H1 (cell line): ENCODE measurements at regions not wholly inside any gene's neighbourhood (a gene's known extent, or its start where the extent isn't known, plus 50 kb on each side); places are given as distances from the start of the nearest gene placed in this dataset.

Experiments used
- CTCF ChIA-PET: fragments of 300-600 bp; sonication (Branson Sonifier 250); formaldehyde crosslinking; loops from one replicate; lab custom pipeline; 2021; ENCODE audit not compliant: partially characterized antibody; lab: Charles Lee
- POLR2A ChIA-PET: fragments of 300-600 bp; sonication (Branson Sonifier 250); formaldehyde crosslinking; loops from one replicate; lab custom pipeline; 2021; ENCODE audit warnings: inconsistent platforms; ENCODE audit not compliant: partially characterized antibody; lab: Charles Lee
- DNase-seq, 2 experiments: peaks; one replicate each; pipeline versions ENCODE4 v3.0.0 to v3.0.0-alpha.2; 2010 to 2022; ENCODE audit warnings: low spot score in 2 of 2, low read depth in 1 of 2, mixed read lengths in 1 of 2
- FAIRE-seq: peaks from 2 replicates; lab custom pipeline; 2011; peaks lifted over from hg19 to GRCh38; lab: Jason Lieb, UNC
- H2AFZ ChIP-seq: 2 replicates; pipeline ENCODE4 v1.8.1; 2012; ENCODE audit warnings: low read length, inconsistent platforms
- H2AK5ac ChIP-seq: 2 replicates; pipeline ENCODE4 v1.6.1; 2013; ENCODE audit warnings: low read depth, low read length
- H2BK120ac ChIP-seq: replicated peaks from 2 replicates; pipeline ENCODE3; 2013; ENCODE audit warnings: low read depth, low read length, inconsistent platforms
- H2BK12ac ChIP-seq: 2 replicates; pipeline ENCODE4 v1.6.1; 2013; ENCODE audit warnings: low read depth, low read length
- H2BK15ac ChIP-seq: 2 replicates; pipeline ENCODE4 v1.6.1; 2013; ENCODE audit warnings: low read length
- H2BK20ac ChIP-seq: 2 replicates; pipeline ENCODE4 v1.6.1; 2013; ENCODE audit warnings: low read length
- H2BK5ac ChIP-seq: 2 replicates; pipeline ENCODE4 v1.6.1; 2013; ENCODE audit warnings: low read depth, low read length
- H3K14ac ChIP-seq: 2 replicates; pipeline ENCODE4 v1.6.1; 2013; ENCODE audit warnings: inconsistent platforms; ENCODE audit not compliant: insufficient read length
- H3K18ac ChIP-seq: 2 replicates; pipeline ENCODE4 v1.6.1; 2013; ENCODE audit warnings: low read length; ENCODE audit errors: extremely low read depth
- H3K23ac ChIP-seq: 2 replicates; pipeline ENCODE4 v1.6.1; 2013; ENCODE audit warnings: inconsistent platforms; ENCODE audit not compliant: insufficient read length
- H3K23me2 ChIP-seq: 2 replicates; pipeline ENCODE4 v1.6.1; 2013; ENCODE audit warnings: low read depth, low read length
- H3K27ac ChIP-seq: 2 replicates; pipeline ENCODE4 v1.6.1; 2011; ENCODE audit warnings: low read depth, low read length, inconsistent platforms
- H3K27me3 ChIP-seq, 4 experiments: replicated peaks in 1 of 4; 1 replicate in 1 of 4; 2 replicates in 3 of 4; pipeline versions ENCODE4 v1.6.1 to v1.8.1; 2011 to 2013; ENCODE audit warnings: low read length in 3 of 4, mild to moderate bottlenecking in 3 of 4, inconsistent platforms in 2 of 4, mixed read lengths in 2 of 4, moderate library complexity in 1 of 4; ENCODE audit not compliant: control insufficient read depth in 3 of 4, insufficient read depth in 3 of 4; ENCODE audit errors: extremely low read depth in 1 of 4
- H3K36me3 ChIP-seq, 4 experiments: 2 replicates each; pipeline versions ENCODE4 v1.6.1 to v1.8.1; 2011 to 2013; ENCODE audit warnings: mild to moderate bottlenecking in 4 of 4, low read length in 3 of 4, moderate library complexity in 2 of 4, control low read depth in 1 of 4, inconsistent platforms in 1 of 4; ENCODE audit not compliant: insufficient read depth in 4 of 4, control insufficient read depth in 2 of 4
- H3K4ac ChIP-seq: replicated peaks from 2 replicates; pipeline ENCODE3; 2013; ENCODE audit warnings: low read length, low read depth, mixed read lengths, inconsistent platforms; ENCODE audit not compliant: insufficient read length
- H3K4me1 ChIP-seq, 4 experiments: replicated peaks in 1 of 4; 1 replicate in 1 of 4; 2 replicates in 3 of 4; pipeline versions ENCODE4 v1.6.1 to v1.8.1; 2011 to 2013; ENCODE audit warnings: low read length in 3 of 4, inconsistent platforms in 2 of 4, mixed read lengths in 1 of 4; ENCODE audit not compliant: insufficient read depth in 4 of 4, control insufficient read depth in 3 of 4
- H3K4me2 ChIP-seq, 2 experiments: 2 replicates each; pipeline versions ENCODE4 v1.6.1 to v1.8.1; 2011 to 2013; ENCODE audit warnings: low read depth in 2 of 2, low read length in 2 of 2, control low read depth in 1 of 2, inconsistent platforms in 1 of 2, mild to moderate bottlenecking in 1 of 2; ENCODE audit not compliant: insufficient read depth in 1 of 2
- H3K4me3 ChIP-seq, 4 experiments: fragments of 200-600, 300-600 bp in 1 of 4; sonication (generic), shearing (Covaris generic), sonication (Bioruptor Twin) in 1 of 4; 2 replicates each; pipeline versions ENCODE4 v1.5.1 to v1.8.1; 2011 to 2016; ENCODE audit warnings: low read length in 4 of 4, low read depth in 3 of 4, control low read depth in 2 of 4, inconsistent platforms in 2 of 4, mild to moderate bottlenecking in 2 of 4, mixed read lengths in 1 of 4, moderate library complexity in 1 of 4; ENCODE audit not compliant: insufficient read depth in 2 of 4; ENCODE audit errors: extremely low read depth in 1 of 4
- H3K56ac ChIP-seq: replicated peaks from 2 replicates; pipeline ENCODE3; 2013; ENCODE audit warnings: low read depth, mild to moderate bottlenecking, mixed read lengths, low read length, inconsistent platforms; ENCODE audit not compliant: insufficient read length
- H3K79me1 ChIP-seq: 2 replicates; pipeline ENCODE4 v1.6.1; 2013; ENCODE audit warnings: low read depth, low read length, control low read depth
- H3K79me2 ChIP-seq, 2 experiments: 2 replicates each; pipeline versions ENCODE4 v1.6.1 to v1.8.1; 2012 to 2013; ENCODE audit warnings: low read length in 2 of 2, mild to moderate bottlenecking in 2 of 2, inconsistent platforms in 1 of 2; ENCODE audit not compliant: insufficient read depth in 2 of 2, control insufficient read depth in 1 of 2
- H3K9ac ChIP-seq, 4 experiments: replicated peaks in 1 of 4; 1 replicate in 1 of 4; 2 replicates in 3 of 4; pipeline versions ENCODE4 v1.6.1 to v1.8.1; 2011 to 2013; ENCODE audit warnings: low read depth in 3 of 4, low read length in 3 of 4, control low read depth in 2 of 4, mild to moderate bottlenecking in 2 of 4, moderate library complexity in 2 of 4, inconsistent platforms in 1 of 4; ENCODE audit errors: extremely low read depth in 1 of 4
- H3K9me3 ChIP-seq, 2 experiments: 2 replicates each; pipeline versions ENCODE4 v1.6.1 to v1.8.1; 2012 to 2013; ENCODE audit warnings: mild to moderate bottlenecking in 2 of 2, moderate library complexity in 2 of 2, control low read depth in 1 of 2, inconsistent platforms in 1 of 2, low read depth in 1 of 2, low read length in 1 of 2, mixed read lengths in 1 of 2; ENCODE audit not compliant: insufficient read depth in 2 of 2
- H4K20me1 ChIP-seq, 2 experiments: replicated peaks in 1 of 2; 2 replicates each; pipeline versions ENCODE3 to v1.8.1; 2011 to 2013; ENCODE audit warnings: inconsistent platforms in 2 of 2, low read length in 2 of 2, mild to moderate bottlenecking in 1 of 2; ENCODE audit not compliant: insufficient read depth in 2 of 2, control insufficient read depth in 1 of 2
- H4K5ac ChIP-seq: 2 replicates; pipeline ENCODE4 v1.6.1; 2013; ENCODE audit warnings: low read length, low read depth, mixed read lengths, inconsistent platforms; ENCODE audit not compliant: insufficient read length
- H4K8ac ChIP-seq: 2 replicates; pipeline ENCODE4 v1.8.0; 2013; ENCODE audit warnings: mild to moderate bottlenecking, moderate library complexity, low read length, inconsistent platforms; ENCODE audit not compliant: insufficient read depth; ENCODE audit errors: extremely low read depth
- H4K91ac ChIP-seq: replicated peaks from 2 replicates; pipeline ENCODE3; 2013; ENCODE audit warnings: low read length, mixed read lengths, inconsistent platforms; ENCODE audit not compliant: insufficient read length
- FOSL1 ChIP-seq: IDR thresholded peaks from 2 replicates; pipeline ENCODE4 v1.6.1; 2011; ENCODE audit warnings: mild to moderate bottlenecking, low read depth, low read length, moderate library complexity; ENCODE audit not compliant: insufficient read depth
- NANOG ChIP-seq: IDR thresholded peaks from 2 replicates; pipeline ENCODE4 v1.6.1; 2011; ENCODE audit warnings: low read length, low read depth, mild to moderate bottlenecking, inconsistent platforms; ENCODE audit not compliant: insufficient read depth, poor library complexity, severe bottlenecking
- PHF8 ChIP-seq: fragments of 200-600 bp; sonication (generic); conservative IDR thresholded peaks from 2 replicates; pipeline ENCODE4 v1.7.1; 2012; ENCODE audit warnings: low read depth, mild to moderate bottlenecking, inconsistent platforms, low read length, moderate library complexity
- POLR2A ChIP-seq, 2 experiments: IDR thresholded peaks; 1 replicate in 1 of 2; 2 replicates in 1 of 2; pipeline ENCODE4 v1.6.1; 2011; ENCODE audit warnings: low read depth in 2 of 2, low read length in 2 of 2, mild to moderate bottlenecking in 2 of 2; ENCODE audit errors: control extremely low read depth in 1 of 2
- RBBP5 ChIP-seq: IDR thresholded peaks from 2 replicates; pipeline ENCODE4 v1.7.1; 2012; ENCODE audit warnings: low read depth, mild to moderate bottlenecking, inconsistent platforms, low read length, moderate library complexity, borderline replicate concordance
- TEAD4 ChIP-seq: IDR thresholded peaks from 2 replicates; pipeline ENCODE4 v1.6.1; 2012; ENCODE audit warnings: low read depth, low read length, inconsistent platforms, mixed read lengths

GRCh38 chr2:191783416-191783815 is 63.5 kb downstream of the CAVIN2 start:
- H2BK5ac ChIP-seq: no peak overlapping the region

More at GRCh38 chr2:191783416-191783815, 63.5 kb downstream of the CAVIN2 start:
- Histone ChIP-seq H3K36me3 (no peaks in the 10 kb centered on the region), H3K79me1 (no peaks in the 10 kb centered on the region), H4K5ac (no peak overlapping the region), H3K9me3 (no peaks in the 10 kb centered on the region), H3K23me2 (no peaks in the 10 kb centered on the region), H3K4me3 (no peak overlapping the region), H3K9ac (no peak overlapping the region), H3K56ac (no peak overlapping the region), H3K27ac (no peak overlapping the region), H3K79me2 (no peaks in the 10 kb centered on the region), H2BK15ac (no peak overlapping the region), H3K23ac (no peak overlapping the region), H4K8ac (no peak overlapping the region), H2BK120ac (no peak overlapping the region), H2BK12ac (no peak overlapping the region), H2AK5ac (no peak overlapping the region), H3K14ac (no peak overlapping the region), H3K4me1 (no peaks in the 10 kb centered on the region), H3K4me2 (no peak overlapping the region), H3K18ac (no peak overlapping the region), H3K4ac (no peak overlapping the region), H3K27me3 (no peaks in the 10 kb centered on the region), H2BK20ac (no peak overlapping the region), H2AFZ (no peak overlapping the region), H4K91ac (no peak overlapping the region), H4K20me1 (no peaks in the 10 kb centered on the region)
- FAIRE-seq (no peak), DNase-seq (no peak)
- ChIA-PET CTCF (no interaction called here), POLR2A (no interaction called here)
- TF ChIP-seq FOSL1 (no peak), TEAD4 (no peak), PHF8 (no peak), NANOG (no peak), RBBP5 (no peak), POLR2A (IDR thresholded peaks at IDR 0.05; ENCODE audit: control extremely low read depth in 1 of 2, low read depth in 2 of 2, low read length in 2 of 2) (no peak)
